ENCODE measurements at regions not wholly inside any gene's neighbourhood (a gene's known extent, or its start where the extent isn't known, plus 50 kb on each side); places are given as distances from the start of the nearest gene placed in this dataset.

DNA sequence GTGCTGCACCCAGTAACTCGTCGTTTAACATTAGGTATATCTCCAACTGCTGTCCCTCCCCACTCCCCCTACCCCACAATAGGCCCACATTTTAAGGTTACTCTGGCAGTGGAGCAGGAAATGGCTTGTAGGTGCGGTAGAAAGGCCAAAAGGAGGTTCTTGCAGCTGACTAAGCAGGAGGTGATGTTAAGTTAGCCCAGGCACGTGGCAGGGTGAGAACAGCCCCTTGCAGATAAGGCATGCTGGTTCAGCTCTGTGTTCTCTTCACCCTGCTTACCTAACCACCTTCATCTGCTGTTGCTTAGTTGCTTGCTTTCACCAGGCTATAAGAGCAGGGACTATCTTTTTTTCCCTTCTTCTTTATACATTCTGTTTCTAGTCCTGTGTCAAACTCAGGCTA, 1082.8 kb upstream of the RBFOX1 start:
- FAIRE-seq (no peak), DNase-seq (ENCODE audit: insufficient read length, low spot score) (no peak)
- TF ChIP-seq, protein P1, sequence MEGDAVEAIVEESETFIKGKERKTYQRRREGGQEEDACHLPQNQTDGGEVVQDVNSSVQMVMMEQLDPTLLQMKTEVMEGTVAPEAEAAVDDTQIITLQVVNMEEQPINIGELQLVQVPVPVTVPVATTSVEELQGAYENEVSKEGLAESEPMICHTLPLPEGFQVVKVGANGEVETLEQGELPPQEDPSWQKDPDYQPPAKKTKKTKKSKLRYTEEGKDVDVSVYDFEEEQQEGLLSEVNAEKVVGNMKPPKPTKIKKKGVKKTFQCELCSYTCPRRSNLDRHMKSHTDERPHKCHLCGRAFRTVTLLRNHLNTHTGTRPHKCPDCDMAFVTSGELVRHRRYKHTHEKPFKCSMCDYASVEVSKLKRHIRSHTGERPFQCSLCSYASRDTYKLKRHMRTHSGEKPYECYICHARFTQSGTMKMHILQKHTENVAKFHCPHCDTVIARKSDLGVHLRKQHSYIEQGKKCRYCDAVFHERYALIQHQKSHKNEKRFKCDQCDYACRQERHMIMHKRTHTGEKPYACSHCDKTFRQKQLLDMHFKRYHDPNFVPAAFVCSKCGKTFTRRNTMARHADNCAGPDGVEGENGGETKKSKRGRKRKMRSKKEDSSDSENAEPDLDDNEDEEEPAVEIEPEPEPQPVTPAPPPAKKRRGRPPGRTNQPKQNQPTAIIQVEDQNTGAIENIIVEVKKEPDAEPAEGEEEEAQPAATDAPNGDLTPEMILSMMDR (IDR thresholded peaks at IDR 0.05; ENCODE audit: insufficient read depth, missing control alignments), result no peak

DNA sequence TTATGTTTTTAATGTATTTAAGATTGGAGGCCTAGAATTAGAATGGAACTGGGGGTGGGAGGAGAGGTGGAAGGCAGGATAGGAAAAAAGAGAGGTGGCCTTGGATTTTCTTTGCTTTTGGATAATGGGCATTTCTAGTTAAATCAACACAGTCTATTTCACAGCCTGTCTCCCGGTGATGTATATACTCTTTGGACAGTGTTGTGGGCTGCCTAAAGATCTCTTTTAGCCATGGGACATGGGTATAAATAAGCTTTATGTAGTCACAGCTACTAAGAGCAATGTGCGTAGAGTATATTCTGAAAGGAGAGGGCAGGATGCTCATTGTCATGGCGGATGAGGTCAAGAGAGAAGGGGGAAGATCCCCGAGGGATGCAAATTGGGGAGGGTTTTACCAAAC, 1084.4 kb upstream of the RBFOX1 start:
- FAIRE-seq, result no peak
- TF ChIP-seq, protein P1 (IDR thresholded peaks at IDR 0.05; ENCODE audit: insufficient read depth, missing control alignments), result no peak
- DNase-seq (ENCODE audit: insufficient read length, low spot score), result no peak

DNA sequence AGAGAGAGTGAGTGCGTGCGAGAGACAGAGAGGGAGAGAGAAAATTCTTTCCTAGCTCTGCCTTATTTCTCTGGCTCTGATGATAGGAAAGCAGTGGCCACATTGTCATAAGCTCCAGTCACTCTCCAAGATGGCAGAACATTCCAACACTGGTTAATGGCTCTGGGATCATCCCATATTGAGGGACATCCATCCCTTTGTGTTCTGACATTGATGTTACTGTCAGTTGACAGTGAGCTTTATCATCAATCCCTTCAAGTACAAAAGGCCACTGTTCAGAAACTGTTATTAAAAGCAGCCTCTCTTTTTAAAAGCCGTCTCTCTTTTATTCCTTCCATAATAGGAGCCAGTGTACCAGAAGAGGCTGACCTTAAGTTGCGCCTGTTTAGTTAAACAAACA, 1084.9 kb upstream of the RBFOX1 start:
- FAIRE-seq (no peak), DNase-seq (ENCODE audit: insufficient read length, low spot score) (no peak)
- TF ChIP-seq, protein P1 (IDR thresholded peaks at IDR 0.05; ENCODE audit: insufficient read depth, missing control alignments), result no peak

DNA sequence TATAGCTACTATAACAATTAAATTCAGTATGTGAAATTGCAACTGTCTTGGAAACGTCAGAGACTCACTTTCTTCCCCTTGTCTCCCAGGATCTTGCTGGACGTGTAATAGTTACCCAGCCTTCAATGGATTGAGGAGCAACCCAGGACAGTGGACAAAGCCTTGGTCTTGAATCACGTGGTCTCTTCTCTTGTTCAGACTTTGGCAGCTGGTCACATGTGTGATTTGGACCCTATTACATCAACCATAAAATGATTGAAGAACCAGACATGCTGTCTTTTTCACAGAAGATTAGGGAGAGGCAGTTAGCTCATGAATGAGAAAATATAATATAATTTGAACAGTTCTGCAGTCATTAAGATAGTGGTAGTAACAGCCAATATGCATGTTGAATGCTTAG, 1085.5 kb upstream of the RBFOX1 start:
- TF ChIP-seq, protein P1 (IDR thresholded peaks at IDR 0.05; ENCODE audit: insufficient read depth, missing control alignments), result no peak
- FAIRE-seq, result no peak
- no peak for DNase-seq (ENCODE audit: insufficient read length, low spot score)

DNA sequence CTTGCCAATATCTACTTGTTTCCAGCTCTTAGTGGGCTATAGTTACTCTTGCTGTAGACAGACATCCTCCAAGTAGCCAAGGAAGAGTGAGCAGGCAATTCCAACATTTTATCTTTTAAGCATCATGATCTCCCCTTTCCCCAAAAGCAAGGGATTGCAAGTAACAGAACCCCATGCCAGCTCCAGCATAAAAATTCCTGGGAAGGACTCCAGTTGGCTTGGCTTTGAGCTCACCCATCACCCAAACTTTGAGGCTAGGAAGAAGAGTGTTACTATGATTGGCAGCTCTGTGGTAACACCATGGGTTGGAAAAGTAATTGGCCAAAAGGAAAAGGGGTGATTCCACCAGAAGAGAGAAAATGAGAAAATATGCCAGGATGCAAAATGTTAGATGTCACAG, 1086.4 kb upstream of the RBFOX1 start:
- no peak for FAIRE-seq
- TF ChIP-seq, protein P1 (IDR thresholded peaks at IDR 0.05; ENCODE audit: insufficient read depth, missing control alignments), result no peak
- no peak for DNase-seq (ENCODE audit: insufficient read length, low spot score)

DNA sequence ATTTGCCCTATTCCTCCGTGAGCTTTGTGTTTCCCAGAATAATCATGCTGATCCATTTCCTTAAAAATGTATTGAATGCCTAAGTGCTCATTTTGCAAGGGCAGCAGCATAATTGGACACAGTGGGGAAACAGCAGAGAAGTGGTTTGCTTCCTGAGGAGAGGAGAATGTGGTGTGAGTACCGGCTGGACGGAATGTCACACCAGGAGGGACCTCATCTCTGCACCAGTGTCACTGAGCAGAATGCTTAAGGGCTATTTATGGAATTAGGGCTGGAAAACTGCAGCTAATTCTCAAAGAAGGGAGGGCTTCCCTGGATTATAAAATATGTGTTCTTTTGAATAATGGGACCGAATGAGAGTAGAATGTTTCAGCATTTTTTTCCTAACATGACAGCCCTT, 1100.6 kb upstream of the RBFOX1 start:
- FAIRE-seq, result no peak
- TF ChIP-seq, protein P1 (IDR thresholded peaks at IDR 0.05; ENCODE audit: insufficient read depth, missing control alignments), result no peak
- DNase-seq (ENCODE audit: insufficient read length, low spot score), result no peak

DNA sequence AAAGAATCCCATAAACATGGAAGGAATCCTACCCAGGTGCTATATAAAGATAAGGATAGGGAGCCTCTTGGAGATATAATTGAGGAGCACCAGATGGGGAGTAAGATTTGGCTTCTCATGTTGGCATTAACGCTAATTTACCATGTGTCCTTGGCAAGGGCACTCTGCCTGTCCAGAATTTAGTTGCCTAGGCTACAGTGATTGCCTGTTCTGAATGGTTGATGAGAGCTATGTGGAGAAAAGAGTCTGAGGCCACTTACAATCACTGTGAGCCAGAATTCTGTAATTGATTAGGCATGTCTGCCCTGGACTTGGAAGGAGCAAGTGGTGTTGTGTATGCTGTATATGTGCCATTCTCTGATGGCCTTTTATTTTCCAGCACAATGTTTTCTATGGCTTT, 1101.2 kb upstream of the RBFOX1 start:
- DNase-seq (ENCODE audit: insufficient read length, low spot score) (no peak), FAIRE-seq (no peak)
- TF ChIP-seq, protein P1 (IDR thresholded peaks at IDR 0.05; ENCODE audit: insufficient read depth, missing control alignments), result no peak
